HG03342 (cell line): ENCODE measurements at regions not wholly inside any gene's neighbourhood (a gene's known extent, or its start where the extent isn't known, plus 50 kb on each side); places are given as distances from the start of the nearest gene placed in this dataset.
A peak's percentile ranks its signal among the peaks of the same experiment; 100 is the strongest.
"Not testable (repeated sequence)": the region's sequence is repeated elsewhere in the genome, so short reads cannot be mapped to it uniquely, and the experiment has no call there.

ENCODE experiments used
- ATAC-seq: cut with Tn5 transposase; IDR thresholded peaks from one replicate; pipeline ENCODE4 v1.9.1; 2021; ENCODE audit warnings: mild to moderate bottlenecking, moderate library complexity; ENCODE audit not compliant: unreplicated experiment

DNA sequence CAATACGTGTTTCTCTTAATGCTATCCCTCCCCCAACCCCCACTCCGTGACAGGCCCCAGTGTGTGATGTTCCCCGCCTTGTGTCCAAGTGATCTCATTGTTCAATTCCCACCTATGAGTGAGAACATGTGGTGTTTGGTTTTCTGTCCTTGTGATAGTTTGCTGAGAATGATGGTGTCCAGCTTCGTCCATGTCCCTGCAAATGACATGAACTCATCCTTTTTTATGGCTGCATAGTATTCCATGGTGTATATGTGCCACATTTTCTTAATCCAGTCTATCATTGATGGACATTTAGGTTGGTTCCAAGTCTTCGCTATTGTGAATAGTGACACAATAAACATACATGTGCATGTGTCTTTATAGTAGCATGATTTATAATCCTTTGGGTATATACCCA is 52.5 kb downstream of the KIAA0408 start:
- not testable (repeated sequence) for ATAC-seq

- ATAC-seq: no peak
Measured at GRCh38 chr6:127406122-127406521, 53.1 kb downstream of the KIAA0408 start.

- no peak for ATAC-seq
Measured at GRCh38 chr6:127404594-127405178, 54.5 kb downstream of the KIAA0408 start.

DNA sequence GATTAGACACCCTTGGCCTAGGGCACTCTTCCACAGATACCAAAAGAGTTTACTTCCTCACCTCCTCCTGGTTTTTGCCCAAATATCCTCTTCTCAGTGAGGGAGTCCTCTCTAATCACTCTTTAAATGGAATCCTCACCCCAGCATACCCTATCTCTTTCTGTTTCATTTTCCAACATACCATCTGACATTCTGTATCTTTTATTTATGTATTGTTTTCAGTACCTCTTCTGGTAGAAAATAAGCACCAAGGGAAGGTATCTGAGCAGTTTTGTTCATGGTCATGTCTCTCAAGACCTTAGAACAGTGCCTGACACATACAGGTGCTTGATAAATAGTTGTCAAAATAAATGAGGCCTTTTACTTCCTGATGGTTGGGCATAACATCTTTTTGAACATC is 55.1 kb downstream of the KIAA0408 start:
- peak; percentile 68 for ATAC-seq

DNA sequence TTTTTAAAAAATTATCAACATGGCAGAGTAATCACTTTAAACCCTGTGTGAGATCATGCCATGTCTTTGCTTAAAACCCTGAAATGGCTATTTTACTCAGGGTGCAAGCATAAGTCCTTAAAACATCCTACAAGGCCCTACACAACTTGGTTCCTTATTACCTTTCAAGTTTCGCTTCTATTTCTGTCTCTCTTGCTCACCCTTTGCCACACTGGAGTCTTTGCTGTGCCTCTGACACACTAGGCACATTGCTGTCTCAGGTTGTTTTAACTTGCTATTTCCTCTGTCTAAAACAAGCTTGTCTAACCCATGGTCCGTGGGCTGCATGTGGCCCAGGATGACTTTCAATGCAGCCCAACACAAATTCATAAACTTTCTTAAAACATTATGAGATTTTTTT is 55.6 kb downstream of the KIAA0408 start:
- peak; percentile 81 for ATAC-seq

- ATAC-seq: no peak
Measured at GRCh38 chr6:127402890-127403617, 56.1 kb downstream of the KIAA0408 start.

DNA sequence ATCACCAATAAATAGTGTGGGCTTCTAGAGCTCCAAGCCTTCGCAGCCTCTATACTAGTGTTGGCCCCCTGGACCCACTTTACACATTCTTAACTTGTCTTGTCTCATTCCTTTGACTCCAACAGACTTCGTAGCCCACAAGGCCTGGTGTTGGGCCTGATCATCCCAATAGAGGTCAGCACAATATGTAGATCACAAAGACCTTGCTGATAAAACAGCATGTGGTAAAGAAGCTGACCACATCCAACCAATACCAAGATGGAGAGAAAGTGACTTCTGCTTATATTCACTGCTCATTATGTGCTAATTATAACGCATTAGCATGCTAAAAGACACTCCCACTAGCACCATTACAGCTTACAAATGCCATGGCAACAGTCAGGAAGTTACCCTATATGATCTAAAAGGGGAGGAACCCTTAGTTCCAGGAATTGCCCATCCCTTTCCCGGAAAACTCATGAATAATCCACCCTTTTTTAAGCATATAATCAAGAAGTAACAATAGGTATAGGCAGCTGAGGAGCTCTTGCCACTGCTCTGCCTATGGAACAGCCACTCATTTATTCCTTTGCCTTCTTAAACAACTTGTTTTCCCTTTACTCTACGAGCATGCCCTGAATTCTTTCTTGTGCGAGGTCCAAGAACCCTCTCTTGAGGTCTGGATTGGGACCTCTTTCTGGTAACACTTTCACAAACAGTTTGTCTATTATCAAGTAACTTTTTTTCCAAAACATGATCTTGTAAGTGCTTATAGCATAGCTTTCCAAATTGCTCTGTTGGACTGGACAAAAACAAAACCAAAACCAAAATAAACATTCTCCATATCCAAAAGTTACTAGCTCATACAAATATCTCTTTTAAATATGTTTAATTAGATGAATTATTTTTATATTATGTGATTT is 54.6 kb upstream of the ECHDC1 start:
- ATAC-seq: no peak

DNA sequence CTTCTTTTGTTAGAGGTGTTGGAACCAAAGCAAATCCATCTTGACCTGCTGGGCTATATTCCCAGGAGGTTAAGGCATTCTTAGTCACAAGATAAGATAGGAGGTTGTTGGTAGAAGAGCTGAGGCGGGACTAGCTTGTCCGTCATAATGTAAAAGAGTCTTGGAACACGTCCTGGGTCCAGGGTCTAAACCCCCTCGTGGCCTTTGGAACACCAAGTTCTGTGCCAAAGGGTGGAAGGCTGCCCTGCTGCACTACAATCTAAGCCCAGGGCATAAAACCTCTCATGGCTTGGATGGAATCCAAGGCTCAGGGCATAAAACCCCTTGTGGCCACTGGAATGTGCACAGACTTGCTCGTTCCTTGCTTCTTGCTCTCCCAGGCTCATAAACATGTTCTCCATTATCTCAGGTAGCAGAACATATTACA is 53.8 kb upstream of the ECHDC1 start:
- not testable (repeated sequence) for ATAC-seq
